ENCODE measurements at regions not wholly inside any gene's neighbourhood (a gene's known extent, or its start where the extent isn't known, plus 50 kb on each side); places are given as distances from the start of the nearest gene placed in this dataset.

- no peak for DNase-seq (ENCODE audit: low read depth in 3 of 3)
These were observed 218.0 kb upstream of the ZFHX3 start for GRCh38 chr16:73265935-73266334.

GRCh38 chr16:73265124-73265837 lies 217.4 kb upstream of the ZFHX3 start:
- DNase-seq (ENCODE audit: low read depth in 3 of 3): no peak

- DNase-seq (ENCODE audit: low read depth in 3 of 3): no peak
These were observed 215.0 kb upstream of the ZFHX3 start for GRCh38 chr16:73262931-73263330.

- no peak for DNase-seq (ENCODE audit: low read depth in 3 of 3)
These were observed 207.1 kb upstream of the ZFHX3 start for GRCh38 chr16:73255031-73255430.

- no peak for DNase-seq (ENCODE audit: low read depth in 3 of 3)
These were observed 206.1 kb upstream of the ZFHX3 start for GRCh38 chr16:73253922-73254480.

GRCh38 chr16:73252446-73252845 lies 204.5 kb upstream of the ZFHX3 start:
- DNase-seq (ENCODE audit: low read depth in 3 of 3): no peak

GRCh38 chr16:73251608-73252007 lies 203.7 kb upstream of the ZFHX3 start:
- DNase-seq (ENCODE audit: low read depth in 3 of 3): no peak

GRCh38 chr16:73248316-73248715 lies 200.4 kb upstream of the ZFHX3 start:
- DNase-seq (ENCODE audit: low read depth in 3 of 3): no peak

- no peak for DNase-seq (ENCODE audit: low read depth in 3 of 3)
These were observed 193.0 kb upstream of the ZFHX3 start for GRCh38 chr16:73240920-73241319.

- DNase-seq (ENCODE audit: low read depth in 3 of 3): no peak
These were observed 189.7 kb upstream of the ZFHX3 start for GRCh38 chr16:73237601-73238000.

- no peak for DNase-seq (ENCODE audit: low read depth in 3 of 3)
These were observed 186.6 kb upstream of the ZFHX3 start for GRCh38 chr16:73234496-73234895.

- DNase-seq (ENCODE audit: low read depth in 3 of 3): no peak
These were observed 186.0 kb upstream of the ZFHX3 start for GRCh38 chr16:73233846-73234424.

GRCh38 chr16:73233329-73233765 lies 185.4 kb upstream of the ZFHX3 start:
- DNase-seq (ENCODE audit: low read depth in 3 of 3): no peak

- DNase-seq (ENCODE audit: low read depth in 3 of 3): no peak
These were observed 184.8 kb upstream of the ZFHX3 start for GRCh38 chr16:73232555-73233328.

- DNase-seq (ENCODE audit: low read depth in 3 of 3): no peak
These were observed 184.1 kb upstream of the ZFHX3 start for GRCh38 chr16:73231944-73232554.

GRCh38 chr16:73231379-73231778 lies 183.5 kb upstream of the ZFHX3 start:
- DNase-seq (ENCODE audit: low read depth in 3 of 3): no peak

GRCh38 chr16:73230651-73231050 lies 182.7 kb upstream of the ZFHX3 start:
- DNase-seq (ENCODE audit: low read depth in 3 of 3): no peak

GRCh38 chr16:73228649-73229048 lies 180.7 kb upstream of the ZFHX3 start:
- DNase-seq (ENCODE audit: low read depth in 3 of 3): no peak

- no peak for DNase-seq (ENCODE audit: low read depth in 3 of 3)
These were observed 178.7 kb upstream of the ZFHX3 start for GRCh38 chr16:73226675-73227074.

- DNase-seq (ENCODE audit: low read depth in 3 of 3): no peak
These were observed 178.1 kb upstream of the ZFHX3 start for GRCh38 chr16:73225983-73226382.

- no peak for DNase-seq (ENCODE audit: low read depth in 3 of 3)
These were observed 172.9 kb upstream of the ZFHX3 start for GRCh38 chr16:73220836-73221235.

- no peak for DNase-seq (ENCODE audit: low read depth in 3 of 3)
These were observed 171.2 kb upstream of the ZFHX3 start for GRCh38 chr16:73219176-73219575.

Measured in stimulated activated CD4-positive, alpha-beta T cell treated with anti-CD3 and anti-CD28 coated beads, TNF-alpha, amount 100 ng/mL, for 48 hours (primary cell).